ENCODE measurements at regions not wholly inside any gene's neighbourhood (a gene's known extent, or its start where the extent isn't known, plus 50 kb on each side); places are given as distances from the start of the nearest gene placed in this dataset.

DNA sequence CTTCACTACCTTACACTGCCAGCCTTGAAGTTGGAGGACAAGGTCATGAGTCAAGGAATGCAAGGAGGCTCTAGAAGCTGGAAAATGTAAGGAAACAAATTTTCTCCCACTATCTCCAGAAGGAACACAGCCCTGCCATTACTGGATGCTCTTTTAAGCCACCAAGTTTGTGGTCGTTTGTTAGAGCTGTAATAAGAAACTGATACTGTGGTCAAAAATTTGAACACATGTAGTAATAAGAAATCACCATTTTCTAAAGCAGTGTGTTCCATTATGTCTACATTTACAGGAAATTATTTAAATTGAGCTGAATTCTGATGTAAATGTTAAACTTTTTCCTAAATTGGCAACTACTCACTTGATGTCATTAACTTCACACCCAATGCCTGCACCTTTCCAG lies 729.0 kb downstream of the KCNJ3 start:
- Histone ChIP-seq H3K27me3 (ENCODE audit: insufficient read depth, low read length) (no peaks in the 10 kb centered on the region), H3K23ac (ENCODE audit: low read length) (no peak overlapping the region), H4K12ac (ENCODE audit: low read depth, low read length) (no peak overlapping the region), H4K8ac (ENCODE audit: low read depth, low read length) (no peak overlapping the region), H2BK12ac (ENCODE audit: low read length) (no peak overlapping the region), H3K4me3 (ENCODE audit: low read depth, low read length) (no peak overlapping the region), H3K14ac (ENCODE audit: low read length) (no peak overlapping the region), H2AK5ac (ENCODE audit: low read length) (no peak overlapping the region), H3K4me2 (ENCODE audit: low read length) (no peak overlapping the region), H4K91ac (ENCODE audit: low read depth, low read length) (no peak overlapping the region), H3K9me3 (ENCODE audit: insufficient read depth, low read depth, low read length) (no peaks in the 10 kb centered on the region), H3K36me3 (ENCODE audit: control insufficient read depth in 1 of 2, insufficient read depth in 2 of 2, low read length in 2 of 2) (no peaks in the 10 kb centered on the region), H2BK5ac (ENCODE audit: low read depth, low read length, poor library complexity) (no peak overlapping the region), H3K4ac (ENCODE audit: low read depth, low read length) (no peak overlapping the region), H3K79me2 (ENCODE audit: control insufficient read depth, insufficient read depth, low read length, poor library complexity) (no peaks in the 10 kb centered on the region), H3K9ac (ENCODE audit: low read length) (no peak overlapping the region), H2BK120ac (ENCODE audit: insufficient read depth, low read length, poor library complexity) (no peak overlapping the region), H3K27ac (ENCODE audit: low read depth, low read length) (no peak overlapping the region), H2AFZ (ENCODE audit: insufficient read depth, low read length, poor library complexity) (no peak overlapping the region), H3K18ac (ENCODE audit: low read length) (no peak overlapping the region), H3K4me1 (ENCODE audit: control insufficient read depth in 1 of 2, insufficient read depth in 2 of 2, low read length in 2 of 2) (no peaks in the 10 kb centered on the region), H3K79me1 (ENCODE audit: low read length) (no peaks in the 10 kb centered on the region)
- no peak for DNase-seq
- no CpG with 5 or more reads among the region's 1 CpG for WGBS (ENCODE audit: extremely low coverage, insufficient coverage, insufficient read length)

DNA sequence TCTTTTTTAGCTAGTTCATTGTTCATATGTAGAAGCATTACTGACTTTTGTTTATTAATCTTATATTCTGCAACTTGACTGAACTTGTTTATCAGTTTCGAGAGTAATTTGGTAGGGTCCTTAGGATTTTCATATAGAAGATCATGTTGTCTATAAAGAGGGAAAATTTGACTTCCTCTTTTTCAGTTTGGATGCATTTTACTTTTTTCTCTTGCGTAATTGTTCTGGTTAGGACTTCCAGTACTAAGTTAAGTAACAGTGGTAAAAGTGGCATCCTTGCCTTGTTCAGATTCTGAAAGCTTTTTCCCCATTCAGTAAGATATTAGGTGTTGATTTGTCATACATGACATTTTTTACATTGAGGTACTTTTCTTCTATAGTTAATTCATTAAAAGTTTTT lies 726.0 kb downstream of the KCNJ3 start:
- DNase-seq: no peak
- Histone ChIP-seq H3K79me2 (ENCODE audit: control insufficient read depth, insufficient read depth, low read length, poor library complexity) (no peaks in the 10 kb centered on the region), H3K36me3 (ENCODE audit: control insufficient read depth in 1 of 2, insufficient read depth in 2 of 2, low read length in 2 of 2) (no peaks in the 10 kb centered on the region), H4K91ac (ENCODE audit: low read depth, low read length) (no peak overlapping the region), H3K79me1 (ENCODE audit: low read length) (no peaks in the 10 kb centered on the region), H4K8ac (ENCODE audit: low read depth, low read length) (no peak overlapping the region), H4K12ac (ENCODE audit: low read depth, low read length) (no peak overlapping the region), H3K4me2 (ENCODE audit: low read length) (no peak overlapping the region), H2BK12ac (ENCODE audit: low read length) (no peak overlapping the region), H3K27me3 (ENCODE audit: insufficient read depth, low read length) (no peaks in the 10 kb centered on the region), H2BK5ac (ENCODE audit: low read depth, low read length, poor library complexity) (no peak overlapping the region), H3K9me3 (ENCODE audit: insufficient read depth, low read depth, low read length) (no peaks in the 10 kb centered on the region), H3K14ac (ENCODE audit: low read length) (no peak overlapping the region), H3K18ac (ENCODE audit: low read length) (no peak overlapping the region), H2AK5ac (ENCODE audit: low read length) (no peak overlapping the region), H3K4ac (ENCODE audit: low read depth, low read length) (no peak overlapping the region), H2AFZ (ENCODE audit: insufficient read depth, low read length, poor library complexity) (no peak overlapping the region), H2BK120ac (ENCODE audit: insufficient read depth, low read length, poor library complexity) (no peak overlapping the region), H3K4me1 (ENCODE audit: control insufficient read depth in 1 of 2, insufficient read depth in 2 of 2, low read length in 2 of 2) (no peaks in the 10 kb centered on the region), H3K23ac (ENCODE audit: low read length) (no peak overlapping the region), H3K4me3 (ENCODE audit: low read depth, low read length) (no peak overlapping the region), H3K9ac (ENCODE audit: low read length) (no peak overlapping the region), H3K27ac (ENCODE audit: low read depth, low read length) (no peak overlapping the region)
- no CpG with 5 or more reads among the region's 2 CpGs for WGBS (ENCODE audit: extremely low coverage, insufficient coverage, insufficient read length)

DNA sequence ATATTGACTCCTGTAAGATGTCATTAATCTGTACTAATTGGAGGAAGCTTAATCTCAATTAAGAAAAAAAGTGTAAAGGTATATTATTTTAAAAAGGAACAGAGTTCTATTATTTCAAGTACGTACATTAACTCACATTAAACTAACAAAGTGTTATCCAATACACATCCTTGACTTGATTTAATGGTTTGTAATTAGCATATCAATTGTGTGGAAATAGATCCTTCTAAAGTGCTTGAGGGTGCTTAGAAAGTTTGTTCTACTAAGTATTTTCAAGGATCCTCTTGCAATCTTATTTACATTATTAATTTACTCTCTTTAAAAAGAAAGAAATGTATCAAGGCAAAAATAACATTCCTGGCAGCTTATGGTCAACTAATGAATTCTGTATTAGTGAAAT lies 720.3 kb downstream of the KCNJ3 start:
- no peak overlapping the region for H3K27ac ChIP-seq (ENCODE audit: low read depth, low read length)
- no peak overlapping the region for H2BK5ac ChIP-seq (ENCODE audit: low read depth, low read length, poor library complexity)
- no peak overlapping the region for H2AK5ac ChIP-seq (ENCODE audit: low read length)
- H3K4ac ChIP-seq (ENCODE audit: low read depth, low read length): no peak overlapping the region
- H3K4me1 ChIP-seq (ENCODE audit: control insufficient read depth in 1 of 2, insufficient read depth in 2 of 2, low read length in 2 of 2): no peaks in the 10 kb centered on the region
- H2BK120ac ChIP-seq (ENCODE audit: insufficient read depth, low read length, poor library complexity): no peak overlapping the region
- no peak overlapping the region for H4K12ac ChIP-seq (ENCODE audit: low read depth, low read length)
- H3K14ac ChIP-seq (ENCODE audit: low read length): no peak overlapping the region
- no peak overlapping the region for H2BK12ac ChIP-seq (ENCODE audit: low read length)
- H4K91ac ChIP-seq (ENCODE audit: low read depth, low read length): no peak overlapping the region
- no peak for DNase-seq
- no peak overlapping the region for H3K9ac ChIP-seq (ENCODE audit: low read length)
- no peaks in the 10 kb centered on the region for H3K36me3 ChIP-seq (ENCODE audit: control insufficient read depth in 1 of 2, insufficient read depth in 2 of 2, low read length in 2 of 2)
- H2AFZ ChIP-seq (ENCODE audit: insufficient read depth, low read length, poor library complexity): no peak overlapping the region
- no peak overlapping the region for H3K4me2 ChIP-seq (ENCODE audit: low read length)
- H3K9me3 ChIP-seq (ENCODE audit: insufficient read depth, low read depth, low read length): peaks cover 2% of the 10 kb centered on the region
- no peaks in the 10 kb centered on the region for H3K79me1 ChIP-seq (ENCODE audit: low read length)
- no peak overlapping the region for H4K8ac ChIP-seq (ENCODE audit: low read depth, low read length)
- H3K79me2 ChIP-seq (ENCODE audit: control insufficient read depth, insufficient read depth, low read length, poor library complexity): no peaks in the 10 kb centered on the region
- no peaks in the 10 kb centered on the region for H3K27me3 ChIP-seq (ENCODE audit: insufficient read depth, low read length)
- H3K23ac ChIP-seq (ENCODE audit: low read length): no peak overlapping the region
- H3K18ac ChIP-seq (ENCODE audit: low read length): no peak overlapping the region
- no peak overlapping the region for H3K4me3 ChIP-seq (ENCODE audit: low read depth, low read length)
- WGBS (ENCODE audit: extremely low coverage, insufficient coverage, insufficient read length): no CpG with 5 or more reads among the region's 1 CpG

DNA sequence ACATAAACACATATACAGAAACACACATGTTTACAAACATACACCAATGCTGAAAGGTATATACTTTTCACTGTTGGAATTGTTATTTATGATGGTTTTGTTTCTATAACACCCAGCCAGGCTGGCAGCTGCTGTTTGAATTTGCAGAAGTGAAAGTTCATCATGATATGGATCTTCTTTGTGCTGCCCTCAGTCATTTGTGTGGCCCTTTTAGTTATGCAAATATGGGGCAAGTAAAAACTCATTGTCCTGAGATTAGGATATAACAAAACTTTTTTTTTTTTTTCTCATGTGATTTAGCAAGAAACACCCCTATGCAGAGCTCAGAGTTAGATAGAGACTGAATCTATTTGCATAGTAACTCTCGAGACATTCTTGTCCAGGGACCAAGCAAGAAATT lies 714.1 kb downstream of the KCNJ3 start:
- H4K91ac ChIP-seq (ENCODE audit: low read depth, low read length): no peak overlapping the region
- no peak overlapping the region for H4K8ac ChIP-seq (ENCODE audit: low read depth, low read length)
- H3K4ac ChIP-seq (ENCODE audit: low read depth, low read length): no peak overlapping the region
- DNase-seq: no peak
- no peak overlapping the region for H2BK5ac ChIP-seq (ENCODE audit: low read depth, low read length, poor library complexity)
- WGBS (ENCODE audit: extremely low coverage, insufficient coverage, insufficient read length): no CpG with 5 or more reads among the region's 1 CpG
- no peak overlapping the region for H3K14ac ChIP-seq (ENCODE audit: low read length)
- H3K4me3 ChIP-seq (ENCODE audit: low read depth, low read length): no peak overlapping the region
- H2BK12ac ChIP-seq (ENCODE audit: low read length): no peak overlapping the region
- no peak overlapping the region for H3K9ac ChIP-seq (ENCODE audit: low read length)
- no peaks in the 10 kb centered on the region for H3K79me1 ChIP-seq (ENCODE audit: low read length)
- H2AFZ ChIP-seq (ENCODE audit: insufficient read depth, low read length, poor library complexity): no peak overlapping the region
- H3K4me1 ChIP-seq (ENCODE audit: control insufficient read depth in 1 of 2, insufficient read depth in 2 of 2, low read length in 2 of 2): no peaks in the 10 kb centered on the region
- peaks cover 2% of the 10 kb centered on the region for H3K9me3 ChIP-seq (ENCODE audit: insufficient read depth, low read depth, low read length)
- H2AK5ac ChIP-seq (ENCODE audit: low read length): no peak overlapping the region
- no peak overlapping the region for H3K18ac ChIP-seq (ENCODE audit: low read length)
- no peaks in the 10 kb centered on the region for H3K36me3 ChIP-seq (ENCODE audit: control insufficient read depth in 1 of 2, insufficient read depth in 2 of 2, low read length in 2 of 2)
- H2BK120ac ChIP-seq (ENCODE audit: insufficient read depth, low read length, poor library complexity): no peak overlapping the region
- H3K79me2 ChIP-seq (ENCODE audit: control insufficient read depth, insufficient read depth, low read length, poor library complexity): no peaks in the 10 kb centered on the region
- no peak overlapping the region for H4K12ac ChIP-seq (ENCODE audit: low read depth, low read length)
- no peak overlapping the region for H3K27ac ChIP-seq (ENCODE audit: low read depth, low read length)
- no peak overlapping the region for H3K4me2 ChIP-seq (ENCODE audit: low read length)
- no peak overlapping the region for H3K23ac ChIP-seq (ENCODE audit: low read length)
- H3K27me3 ChIP-seq (ENCODE audit: insufficient read depth, low read length): no peaks in the 10 kb centered on the region
